ENCODE measurements at regions not wholly inside any gene's neighbourhood (a gene's known extent, or its start where the extent isn't known, plus 50 kb on each side); places are given as distances from the start of the nearest gene placed in this dataset.

- TF ChIP-seq CTCF (IDR thresholded peaks at IDR 0.05 in 4 of 5, conservative IDR thresholded peaks at IDR 0.05 in 1 of 5) (no peak), POLR2A (IDR thresholded peaks at IDR 0.05) (no peak)
These were observed 77.7 kb upstream of the ACAN start for GRCh38 chr15:88725305-88726210.

Data from gastrocnemius medialis (tissue), 4 donors.